GM23248 (cell line): ENCODE measurements at regions not wholly inside any gene's neighbourhood (a gene's known extent, or its start where the extent isn't known, plus 50 kb on each side); places are given as distances from the start of the nearest gene placed in this dataset.

Experiments used
- EZH2 ChIP-seq: fragments of 200-600 bp; sonication (generic); IDR thresholded peaks from 2 replicates; pipeline ENCODE4 v1.6.1; 2018; ENCODE audit warnings: antibody characterized with exemption, mild to moderate bottlenecking; ENCODE audit not compliant: insufficient read depth, poor library complexity, severe bottlenecking
- EZH2phosphoT487 ChIP-seq: fragments of 200-600 bp; sonication (generic); IDR thresholded peaks from 2 replicates; pipeline ENCODE4 v1.6.1; 2018; ENCODE audit warnings: antibody characterized with exemption, moderate library complexity, mild to moderate bottlenecking, low read depth; ENCODE audit not compliant: insufficient read depth

GRCh38 chr9:74245866-74246497 is 251.2 kb upstream of the RORB start:
- TF ChIP-seq EZH2phosphoT487: no peak
- TF ChIP-seq EZH2: no peak
